ENCODE measurements at regions not wholly inside any gene's neighbourhood (a gene's known extent, or its start where the extent isn't known, plus 50 kb on each side); places are given as distances from the start of the nearest gene placed in this dataset.

- no peak for TF ChIP-seq CTCF (IDR thresholded peaks at IDR 0.05; ENCODE audit: low read depth, low read length)
- TF ChIP-seq POLR2A (IDR thresholded peaks at IDR 0.05; ENCODE audit: extremely low read depth, insufficient read length), result no peak
- TF ChIP-seq, protein P1, sequence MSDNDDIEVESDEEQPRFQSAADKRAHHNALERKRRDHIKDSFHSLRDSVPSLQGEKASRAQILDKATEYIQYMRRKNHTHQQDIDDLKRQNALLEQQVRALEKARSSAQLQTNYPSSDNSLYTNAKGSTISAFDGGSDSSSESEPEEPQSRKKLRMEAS (IDR thresholded peaks at IDR 0.05; ENCODE audit: low read depth, low read length), result no peak
These were observed 58.3 kb upstream of the ARL4C start for GRCh38 chr2:234555161-234555560.
